ENCODE measurements at regions not wholly inside any gene's neighbourhood (a gene's known extent, or its start where the extent isn't known, plus 50 kb on each side); places are given as distances from the start of the nearest gene placed in this dataset.

DNA sequence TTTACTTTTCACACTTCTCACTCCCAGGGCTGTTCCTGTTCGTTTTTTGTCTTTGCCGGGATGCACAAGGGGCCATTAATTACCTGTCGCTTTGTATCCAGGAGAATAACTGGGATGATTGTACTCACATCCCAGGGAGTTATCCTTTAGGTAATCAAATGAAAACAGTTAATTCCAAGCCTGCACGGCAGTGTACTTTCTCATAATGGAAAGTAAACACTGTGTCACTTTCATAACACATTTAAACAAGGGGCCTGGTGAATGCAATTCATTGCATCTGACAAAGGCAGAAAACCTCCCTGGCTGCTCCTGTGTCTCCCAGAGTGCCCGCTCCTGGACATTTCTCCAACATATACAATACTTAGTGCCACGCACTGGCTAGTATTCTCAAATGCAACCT lies 138.7 kb upstream of the CELF2 start:
- H3K36me3 ChIP-seq = no peaks in the 10 kb centered on the region
- H3K4me1 ChIP-seq = no peaks in the 10 kb centered on the region
- H3K9me3 ChIP-seq = no peaks in the 10 kb centered on the region
- TF ChIP-seq, protein P1, sequence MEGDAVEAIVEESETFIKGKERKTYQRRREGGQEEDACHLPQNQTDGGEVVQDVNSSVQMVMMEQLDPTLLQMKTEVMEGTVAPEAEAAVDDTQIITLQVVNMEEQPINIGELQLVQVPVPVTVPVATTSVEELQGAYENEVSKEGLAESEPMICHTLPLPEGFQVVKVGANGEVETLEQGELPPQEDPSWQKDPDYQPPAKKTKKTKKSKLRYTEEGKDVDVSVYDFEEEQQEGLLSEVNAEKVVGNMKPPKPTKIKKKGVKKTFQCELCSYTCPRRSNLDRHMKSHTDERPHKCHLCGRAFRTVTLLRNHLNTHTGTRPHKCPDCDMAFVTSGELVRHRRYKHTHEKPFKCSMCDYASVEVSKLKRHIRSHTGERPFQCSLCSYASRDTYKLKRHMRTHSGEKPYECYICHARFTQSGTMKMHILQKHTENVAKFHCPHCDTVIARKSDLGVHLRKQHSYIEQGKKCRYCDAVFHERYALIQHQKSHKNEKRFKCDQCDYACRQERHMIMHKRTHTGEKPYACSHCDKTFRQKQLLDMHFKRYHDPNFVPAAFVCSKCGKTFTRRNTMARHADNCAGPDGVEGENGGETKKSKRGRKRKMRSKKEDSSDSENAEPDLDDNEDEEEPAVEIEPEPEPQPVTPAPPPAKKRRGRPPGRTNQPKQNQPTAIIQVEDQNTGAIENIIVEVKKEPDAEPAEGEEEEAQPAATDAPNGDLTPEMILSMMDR (IDR thresholded peaks at IDR 0.05; ENCODE audit: low read depth, low read length) = no peak
- H3K27me3 ChIP-seq = no peaks in the 10 kb centered on the region
- H3K4me3 ChIP-seq (ENCODE audit: low read depth, low read length) = no peak overlapping the region
- no peak for DNase-seq

- Histone ChIP-seq H3K4me3 (ENCODE audit: low read depth, low read length) (no peak overlapping the region), H3K4me1 (no peaks in the 10 kb centered on the region), H3K36me3 (no peaks in the 10 kb centered on the region), H3K9me3 (no peaks in the 10 kb centered on the region), H3K27me3 (no peaks in the 10 kb centered on the region)
- TF ChIP-seq, protein P1 (IDR thresholded peaks at IDR 0.05; ENCODE audit: low read depth, low read length) = no peak
- no peak for DNase-seq
Observed at GRCh38 chr10:10881117-10881813, 136.4 kb upstream of the CELF2 start.

DNA sequence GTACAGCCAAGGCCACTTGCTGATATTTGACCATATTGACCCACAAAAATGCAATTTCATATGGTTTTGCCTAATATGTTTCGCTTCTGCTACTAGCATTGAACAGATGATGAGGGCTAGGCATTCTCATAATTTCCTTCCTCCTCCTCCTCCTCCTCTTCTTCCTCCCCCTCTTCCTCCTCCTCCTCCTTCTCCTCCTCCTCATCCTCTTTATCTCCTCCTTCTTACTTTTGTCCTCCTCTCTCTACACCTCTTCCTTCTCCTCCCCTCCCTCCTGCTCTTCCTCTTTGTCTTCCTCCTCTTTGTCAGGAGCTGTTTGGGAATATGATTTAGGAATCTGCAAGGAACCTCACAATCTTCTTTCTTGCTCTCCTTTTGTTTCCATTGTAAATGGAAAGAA lies 133.9 kb upstream of the CELF2 start:
- H3K27me3 ChIP-seq = no peaks in the 10 kb centered on the region
- H3K9me3 ChIP-seq = no peaks in the 10 kb centered on the region
- no peaks in the 10 kb centered on the region for H3K4me1 ChIP-seq
- no peak for DNase-seq
- TF ChIP-seq, protein P1 (IDR thresholded peaks at IDR 0.05; ENCODE audit: low read depth, low read length) = no peak
- H3K36me3 ChIP-seq = no peaks in the 10 kb centered on the region
- H3K4me3 ChIP-seq (ENCODE audit: low read depth, low read length) = no peak overlapping the region

- H3K27me3 ChIP-seq = no peaks in the 10 kb centered on the region
- H3K9me3 ChIP-seq = no peaks in the 10 kb centered on the region
- H3K4me1 ChIP-seq = no peaks in the 10 kb centered on the region
- no peak overlapping the region for H3K4me3 ChIP-seq (ENCODE audit: low read depth, low read length)
- no peak for DNase-seq
- H3K36me3 ChIP-seq = no peaks in the 10 kb centered on the region
- TF ChIP-seq, protein P1 (IDR thresholded peaks at IDR 0.05; ENCODE audit: low read depth, low read length) = no peak
Observed at GRCh38 chr10:10886861-10887531, 130.7 kb upstream of the CELF2 start.

GRCh38 chr10:10891124-10892082 lies 126.3 kb upstream of the CELF2 start:
- no peak overlapping the region for H3K4me3 ChIP-seq (ENCODE audit: low read depth, low read length)
- H3K4me1 ChIP-seq = no peaks in the 10 kb centered on the region
- TF ChIP-seq, protein P1 (IDR thresholded peaks at IDR 0.05; ENCODE audit: low read depth, low read length) = no peak
- no peaks in the 10 kb centered on the region for H3K9me3 ChIP-seq
- no peaks in the 10 kb centered on the region for H3K36me3 ChIP-seq
- no peaks in the 10 kb centered on the region for H3K27me3 ChIP-seq
- no peak for DNase-seq
